ENCODE measurements at regions not wholly inside any gene's neighbourhood (a gene's known extent, or its start where the extent isn't known, plus 50 kb on each side); places are given as distances from the start of the nearest gene placed in this dataset.

DNA sequence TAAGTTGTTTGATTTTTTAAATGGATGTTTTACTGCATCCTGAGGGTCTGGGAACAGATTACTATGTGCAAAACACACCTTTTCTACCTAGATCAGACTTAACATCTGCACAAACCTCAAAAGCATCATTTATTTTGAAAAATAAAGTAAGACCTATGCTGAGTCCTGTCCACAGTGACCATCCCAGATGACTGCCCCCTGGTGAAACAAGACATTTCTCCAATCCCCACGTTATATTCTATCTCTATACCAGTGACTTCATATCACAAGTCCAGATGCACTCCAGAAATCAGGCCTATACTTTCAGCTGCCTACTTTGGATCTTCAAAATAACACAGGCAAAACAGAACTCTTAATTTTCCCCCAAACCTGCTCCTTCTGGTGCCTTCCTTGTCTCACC, 143.2 kb downstream of the P2RY1 start:
- TF ChIP-seq, protein P1, sequence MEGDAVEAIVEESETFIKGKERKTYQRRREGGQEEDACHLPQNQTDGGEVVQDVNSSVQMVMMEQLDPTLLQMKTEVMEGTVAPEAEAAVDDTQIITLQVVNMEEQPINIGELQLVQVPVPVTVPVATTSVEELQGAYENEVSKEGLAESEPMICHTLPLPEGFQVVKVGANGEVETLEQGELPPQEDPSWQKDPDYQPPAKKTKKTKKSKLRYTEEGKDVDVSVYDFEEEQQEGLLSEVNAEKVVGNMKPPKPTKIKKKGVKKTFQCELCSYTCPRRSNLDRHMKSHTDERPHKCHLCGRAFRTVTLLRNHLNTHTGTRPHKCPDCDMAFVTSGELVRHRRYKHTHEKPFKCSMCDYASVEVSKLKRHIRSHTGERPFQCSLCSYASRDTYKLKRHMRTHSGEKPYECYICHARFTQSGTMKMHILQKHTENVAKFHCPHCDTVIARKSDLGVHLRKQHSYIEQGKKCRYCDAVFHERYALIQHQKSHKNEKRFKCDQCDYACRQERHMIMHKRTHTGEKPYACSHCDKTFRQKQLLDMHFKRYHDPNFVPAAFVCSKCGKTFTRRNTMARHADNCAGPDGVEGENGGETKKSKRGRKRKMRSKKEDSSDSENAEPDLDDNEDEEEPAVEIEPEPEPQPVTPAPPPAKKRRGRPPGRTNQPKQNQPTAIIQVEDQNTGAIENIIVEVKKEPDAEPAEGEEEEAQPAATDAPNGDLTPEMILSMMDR (IDR thresholded peaks at IDR 0.05; ENCODE audit: partially characterized antibody, unreplicated experiment), result no peak
- no peak overlapping the region for H3K27ac Mint-ChIP-seq (ENCODE audit: unreplicated experiment)
- H3K27me3 Mint-ChIP-seq (ENCODE audit: unreplicated experiment), result no peaks in the 10 kb centered on the region
- DNase-seq, result no peak
- H3K9me3 Mint-ChIP-seq (ENCODE audit: unreplicated experiment), result no peaks in the 10 kb centered on the region
- no peak overlapping the region for H3K4me3 Mint-ChIP-seq (ENCODE audit: unreplicated experiment)
- peaks cover 5% of the 10 kb centered on the region for H3K36me3 Mint-ChIP-seq (ENCODE audit: unreplicated experiment)
- no peaks in the 10 kb centered on the region for H3K4me1 Mint-ChIP-seq (ENCODE audit: low read depth, unreplicated experiment)

DNA sequence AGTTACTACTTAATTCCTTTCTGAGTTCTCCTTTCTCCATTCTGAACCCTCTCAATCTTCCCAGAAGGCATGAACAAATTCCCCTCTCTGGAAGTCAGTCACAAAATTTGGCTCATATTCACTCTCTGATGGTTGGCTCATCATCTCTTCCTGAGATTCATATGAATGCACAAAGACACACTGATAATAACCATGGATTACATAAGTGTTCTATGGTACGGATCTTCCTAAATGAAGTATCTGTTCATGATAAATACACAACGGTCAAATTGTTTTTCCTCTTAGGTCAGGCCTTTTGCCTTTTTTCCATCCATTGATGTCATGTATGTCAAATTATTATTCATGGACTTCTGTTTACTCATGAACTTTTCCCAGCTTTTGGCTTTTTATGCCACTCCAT, 162.6 kb downstream of the P2RY1 start:
- TF ChIP-seq, protein P1 (IDR thresholded peaks at IDR 0.05; ENCODE audit: partially characterized antibody, unreplicated experiment), result no peak
- H3K9me3 Mint-ChIP-seq (ENCODE audit: unreplicated experiment), result no peaks in the 10 kb centered on the region
- H3K27me3 Mint-ChIP-seq (ENCODE audit: unreplicated experiment), result peaks cover 2% of the 10 kb centered on the region
- no peak for DNase-seq
- no peaks in the 10 kb centered on the region for H3K36me3 Mint-ChIP-seq (ENCODE audit: unreplicated experiment)
- no peaks in the 10 kb centered on the region for H3K4me1 Mint-ChIP-seq (ENCODE audit: low read depth, unreplicated experiment)
- no peak overlapping the region for H3K27ac Mint-ChIP-seq (ENCODE audit: unreplicated experiment)
- H3K4me3 Mint-ChIP-seq (ENCODE audit: unreplicated experiment), result no peak overlapping the region

DNA sequence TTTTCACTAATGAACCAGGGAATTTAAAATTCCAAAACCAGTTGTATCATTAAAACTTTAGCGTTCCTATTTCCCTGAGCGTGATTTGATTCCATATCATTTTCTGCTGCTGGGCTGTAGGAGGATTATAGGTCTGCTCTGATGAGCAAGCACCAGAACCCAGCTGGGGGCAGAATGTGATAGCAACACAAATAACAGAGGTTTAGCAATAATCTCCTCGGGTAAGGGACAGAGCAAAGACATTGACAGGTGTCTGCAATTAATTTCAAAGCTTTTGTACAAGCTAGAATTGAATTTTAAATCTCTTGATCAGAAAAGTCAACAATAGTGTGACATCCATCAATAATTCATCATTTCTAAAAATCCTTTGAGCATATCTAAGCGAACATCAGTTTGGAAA, 163.4 kb upstream of the RAP2B start:
- Mint-ChIP-seq H3K9me3 (ENCODE audit: unreplicated experiment) (no peaks in the 10 kb centered on the region), H3K27me3 (ENCODE audit: unreplicated experiment) (peaks cover 2% of the 10 kb centered on the region), H3K36me3 (ENCODE audit: unreplicated experiment) (no peaks in the 10 kb centered on the region), H3K4me1 (ENCODE audit: low read depth, unreplicated experiment) (peaks cover 3% of the 10 kb centered on the region), H3K4me3 (ENCODE audit: unreplicated experiment) (no peak overlapping the region), H3K27ac (ENCODE audit: unreplicated experiment) (no peak overlapping the region)
- TF ChIP-seq, protein P1 (IDR thresholded peaks at IDR 0.05; ENCODE audit: partially characterized antibody, unreplicated experiment), result no peak
- no peak for DNase-seq

DNA sequence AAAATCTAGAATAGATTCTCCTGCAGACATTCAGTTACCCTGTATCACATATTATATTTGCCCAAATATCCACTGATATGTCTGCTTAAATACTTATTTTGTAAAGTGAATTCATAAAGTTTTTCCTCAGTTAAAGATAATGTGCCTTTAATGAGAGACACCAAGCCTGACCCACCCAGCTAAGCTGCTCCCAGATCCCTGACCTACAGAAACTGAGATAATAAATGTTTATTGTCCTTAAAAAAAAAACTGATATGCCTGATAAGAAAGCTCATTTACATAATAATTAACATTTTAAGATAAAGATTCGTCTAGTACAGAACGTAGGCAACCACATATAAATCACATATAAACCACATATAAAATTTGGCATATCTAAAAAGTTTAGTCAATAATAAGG, 161.7 kb upstream of the RAP2B start:
- H3K4me3 Mint-ChIP-seq (ENCODE audit: unreplicated experiment), result no peak overlapping the region
- no peak overlapping the region for H3K27ac Mint-ChIP-seq (ENCODE audit: unreplicated experiment)
- H3K4me1 Mint-ChIP-seq (ENCODE audit: low read depth, unreplicated experiment), result peaks cover 5% of the 10 kb centered on the region
- TF ChIP-seq, protein P1 (IDR thresholded peaks at IDR 0.05; ENCODE audit: partially characterized antibody, unreplicated experiment), result no peak
- no peaks in the 10 kb centered on the region for H3K9me3 Mint-ChIP-seq (ENCODE audit: unreplicated experiment)
- no peak for DNase-seq
- peaks cover 2% of the 10 kb centered on the region for H3K27me3 Mint-ChIP-seq (ENCODE audit: unreplicated experiment)
- H3K36me3 Mint-ChIP-seq (ENCODE audit: unreplicated experiment), result no peaks in the 10 kb centered on the region

DNA sequence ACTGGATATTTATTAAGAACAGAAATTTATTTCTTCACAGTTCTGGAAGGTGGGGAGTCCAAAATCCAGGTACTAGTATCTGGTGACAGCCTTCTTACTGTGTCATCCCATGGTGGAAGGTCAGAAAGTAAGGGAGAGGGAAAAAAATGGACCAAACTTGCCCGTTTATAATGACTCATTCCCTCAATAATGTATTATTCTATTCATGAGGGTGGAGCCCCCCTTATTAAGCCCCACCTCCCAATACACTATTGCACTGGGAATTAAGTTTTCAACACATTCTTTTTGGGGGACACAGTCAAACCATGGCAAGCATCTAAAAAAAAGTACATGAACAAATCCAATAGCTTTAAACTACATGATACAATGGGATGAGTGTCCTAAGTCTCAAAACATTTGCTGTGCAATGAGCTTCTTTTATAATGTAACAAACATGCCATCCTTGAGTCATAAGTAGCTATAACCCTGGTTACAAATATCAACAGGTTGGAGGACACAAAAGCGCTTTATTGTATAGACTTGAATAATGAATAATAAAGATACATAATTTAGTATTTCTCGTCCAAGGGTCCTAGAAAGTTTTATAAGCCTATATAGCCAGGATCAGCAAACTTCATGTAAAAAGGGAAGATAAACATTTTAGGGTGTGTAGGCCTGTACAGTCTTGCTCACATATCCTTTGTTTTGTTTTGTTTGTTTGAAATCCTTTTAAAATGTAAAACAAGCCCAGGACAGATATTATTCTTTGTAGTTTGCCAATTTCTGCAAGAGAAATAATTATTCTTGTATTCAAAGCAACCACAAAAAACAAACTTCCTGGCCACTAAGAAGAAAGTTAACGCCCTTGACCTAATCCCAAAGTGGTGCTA, 160.6 kb upstream of the RAP2B start:
- TF ChIP-seq, protein P1 (IDR thresholded peaks at IDR 0.05; ENCODE audit: partially characterized antibody, unreplicated experiment), result no peak
- H3K36me3 Mint-ChIP-seq (ENCODE audit: unreplicated experiment), result no peaks in the 10 kb centered on the region
- H3K9me3 Mint-ChIP-seq (ENCODE audit: unreplicated experiment), result no peaks in the 10 kb centered on the region
- peaks cover 5% of the 10 kb centered on the region for H3K4me1 Mint-ChIP-seq (ENCODE audit: low read depth, unreplicated experiment)
- H3K27ac Mint-ChIP-seq (ENCODE audit: unreplicated experiment), result no peak overlapping the region
- no peak for DNase-seq
- no peak overlapping the region for H3K4me3 Mint-ChIP-seq (ENCODE audit: unreplicated experiment)
- H3K27me3 Mint-ChIP-seq (ENCODE audit: unreplicated experiment), result no peaks in the 10 kb centered on the region
